NCI-H1694 treated with DMSO at 0.1 percent for 48 hours (cell line): ENCODE measurements at regions not wholly inside any gene's neighbourhood (a gene's known extent, or its start where the extent isn't known, plus 50 kb on each side); places are given as distances from the start of the nearest gene placed in this dataset.
"Not testable (repeated sequence)": the region's sequence is repeated elsewhere in the genome, so short reads cannot be mapped to it uniquely, and the experiment has no call there.

Experiments used
- DNase-seq: peaks from one replicate; lab custom pipeline; 2025; lab: John Stamatoyannopoulos, UW

- no peak for DNase-seq
These were observed 90.7 kb downstream of the GADD45G start for GRCh38 chr9:89695441-89695891.

GRCh38 chr9:89695979-89696378, 91.2 kb downstream of the GADD45G start:
- not testable (repeated sequence) for DNase-seq

DNA sequence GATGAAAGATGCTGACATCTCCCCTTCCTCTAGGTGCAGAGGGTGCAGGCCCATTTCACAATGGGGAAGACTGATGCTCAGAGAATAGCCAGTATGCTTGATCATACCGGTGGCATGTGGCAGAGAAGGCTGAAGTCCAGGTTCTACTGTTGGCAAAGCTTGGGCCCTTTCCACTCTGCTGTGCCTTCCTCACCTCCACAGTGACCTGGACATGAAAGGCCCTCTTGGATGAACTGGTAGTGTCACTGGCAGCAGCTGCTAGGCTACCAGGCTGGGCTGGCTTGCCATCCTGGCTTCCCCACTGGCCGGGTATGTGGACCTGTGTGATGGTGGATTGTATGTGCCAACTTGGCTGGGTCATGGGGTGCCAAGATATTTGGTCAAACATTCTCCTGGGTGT, 92.0 kb downstream of the GADD45G start:
- no peak for DNase-seq

DNA sequence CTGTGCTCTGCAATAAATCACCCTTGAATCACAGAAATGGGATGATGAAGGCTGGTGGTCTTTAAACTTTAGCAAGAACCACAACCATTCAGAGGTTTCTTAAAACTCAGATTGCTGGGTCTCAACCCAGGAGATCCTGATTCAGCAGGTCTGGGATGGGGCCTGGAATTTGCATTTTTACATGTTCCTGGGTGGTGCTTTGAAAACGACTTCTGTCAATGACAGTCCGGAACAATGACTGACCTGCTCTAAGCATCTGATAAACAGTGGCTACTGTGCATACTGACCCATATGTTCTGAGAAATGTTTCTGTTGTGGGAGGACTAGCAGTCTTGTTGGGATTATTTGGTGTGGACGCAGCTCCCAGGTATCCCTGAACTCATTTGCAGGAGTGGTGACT, 92.7 kb downstream of the GADD45G start:
- DNase-seq: no peak

- no peak for DNase-seq
These were observed 93.7 kb downstream of the GADD45G start for GRCh38 chr9:89698411-89699005.

DNA sequence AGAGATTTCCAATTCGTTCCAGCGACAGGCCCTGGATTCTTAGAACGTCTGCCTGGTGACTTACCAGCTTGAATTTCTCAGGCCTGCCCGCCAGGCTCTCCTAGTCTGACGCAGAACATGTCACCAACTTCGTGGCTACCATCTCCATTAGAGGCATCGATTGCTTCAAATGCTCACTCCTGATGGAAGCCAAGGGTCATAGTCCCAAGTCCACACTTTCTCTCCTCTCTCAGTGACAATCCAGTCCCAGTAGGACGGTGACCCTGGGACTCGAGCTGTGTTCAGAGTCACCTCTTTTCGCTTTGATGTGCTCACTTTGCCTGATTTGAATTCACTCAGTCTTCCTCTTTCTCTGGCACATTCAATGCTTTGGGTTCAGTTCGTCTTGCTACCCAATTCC, 94.8 kb downstream of the GADD45G start:
- DNase-seq: no peak

GRCh38 chr9:89701221-89701798, 96.5 kb downstream of the GADD45G start:
- DNase-seq: no peak

- DNase-seq: no peak
These were observed 97.6 kb downstream of the GADD45G start for GRCh38 chr9:89702401-89702800.

GRCh38 chr9:89705651-89706050, 100.8 kb downstream of the GADD45G start:
- no peak for DNase-seq

DNA sequence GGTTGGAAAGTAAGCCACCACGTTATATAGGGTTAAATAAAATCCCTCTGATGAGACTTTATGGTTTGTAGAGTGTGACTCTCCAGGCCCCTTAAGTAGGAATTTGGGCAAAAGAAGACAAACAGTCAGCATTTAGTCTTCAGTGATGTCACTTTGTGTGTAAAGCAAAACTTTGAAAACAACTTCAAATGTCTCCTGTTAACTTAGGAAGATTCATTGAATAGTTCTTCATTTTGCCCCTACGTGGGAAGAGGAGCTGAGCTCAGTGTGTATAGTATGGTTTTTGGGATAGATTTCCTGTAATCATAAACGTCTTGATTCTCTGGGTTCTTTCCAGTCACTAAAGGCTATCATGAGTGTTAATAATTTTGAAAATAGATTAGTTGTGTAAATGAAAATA, 101.3 kb downstream of the GADD45G start:
- no peak for DNase-seq

DNA sequence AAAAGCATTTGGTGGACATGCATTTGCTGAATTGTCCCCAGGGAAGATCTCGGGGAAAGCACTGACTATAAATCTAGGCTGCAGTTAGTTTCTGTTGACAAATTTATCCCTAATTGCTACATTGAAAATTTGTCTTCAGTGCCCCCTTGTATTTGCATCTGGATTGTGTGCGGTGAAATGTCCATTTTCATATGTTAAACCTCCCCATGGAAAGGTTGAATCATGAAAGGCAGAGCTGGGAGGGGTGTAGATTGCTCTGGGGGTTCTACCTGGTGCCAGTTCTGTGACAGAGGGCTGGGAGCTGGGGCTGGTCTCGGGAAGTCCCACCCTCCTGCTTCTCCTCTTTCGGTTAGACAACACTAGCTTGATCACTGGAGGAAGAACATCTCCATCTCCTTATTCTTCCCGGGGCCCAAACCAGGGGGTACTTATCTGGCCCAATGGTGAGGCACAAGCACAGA, 101.9 kb downstream of the GADD45G start:
- DNase-seq: no peak

- no peak for DNase-seq
These were observed 105.9 kb downstream of the GADD45G start for GRCh38 chr9:89710697-89711096.

GRCh38 chr9:89711866-89712265, 107.1 kb downstream of the GADD45G start:
- DNase-seq: no peak

DNA sequence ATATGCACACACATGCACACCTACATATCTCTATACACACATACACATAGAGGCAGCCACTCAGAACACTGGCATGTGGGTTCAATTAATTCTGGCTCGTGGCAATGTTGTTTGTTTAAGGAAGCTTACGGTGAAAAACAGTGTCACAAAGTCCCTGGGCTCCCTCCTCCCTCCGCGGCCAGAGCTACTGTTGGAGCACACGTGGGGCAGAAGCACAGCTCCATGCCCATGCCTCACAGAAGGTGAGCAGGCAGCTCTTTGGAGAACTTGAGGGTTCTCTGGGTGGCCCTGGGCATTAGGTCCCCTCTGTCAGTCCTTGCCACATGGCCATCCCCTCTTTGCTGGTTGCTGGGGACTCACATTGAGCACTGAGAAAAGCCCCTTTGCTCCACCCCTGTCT, 107.5 kb downstream of the GADD45G start:
- DNase-seq: no peak

- DNase-seq: no peak
These were observed 109.5 kb downstream of the GADD45G start for GRCh38 chr9:89714321-89714720.

DNA sequence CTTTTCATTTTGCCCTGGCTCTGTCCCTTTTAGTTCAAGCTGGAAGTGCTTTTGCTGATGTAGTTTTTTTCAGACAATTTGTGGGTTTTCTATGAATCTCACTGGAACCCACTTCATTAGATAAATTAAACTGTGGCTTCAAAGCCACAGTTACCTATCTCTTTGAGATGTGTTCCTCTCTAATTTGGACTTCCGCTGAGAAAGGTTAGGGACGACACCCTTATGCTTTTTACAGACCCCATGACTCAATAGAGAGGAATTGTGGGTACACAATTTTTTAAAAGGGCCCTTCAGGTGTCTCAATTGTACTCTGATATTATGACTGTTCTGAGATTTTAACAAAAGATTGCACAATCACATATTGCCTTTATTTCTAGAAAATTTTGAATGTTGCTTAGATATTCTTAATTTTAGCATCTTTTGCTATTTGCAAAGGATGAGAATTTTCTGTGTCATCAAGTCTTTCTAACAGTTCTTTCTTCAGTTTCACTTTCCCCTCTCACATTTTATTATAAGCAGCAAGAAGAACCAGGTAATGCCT, 110.6 kb downstream of the GADD45G start:
- DNase-seq: no peak

DNA sequence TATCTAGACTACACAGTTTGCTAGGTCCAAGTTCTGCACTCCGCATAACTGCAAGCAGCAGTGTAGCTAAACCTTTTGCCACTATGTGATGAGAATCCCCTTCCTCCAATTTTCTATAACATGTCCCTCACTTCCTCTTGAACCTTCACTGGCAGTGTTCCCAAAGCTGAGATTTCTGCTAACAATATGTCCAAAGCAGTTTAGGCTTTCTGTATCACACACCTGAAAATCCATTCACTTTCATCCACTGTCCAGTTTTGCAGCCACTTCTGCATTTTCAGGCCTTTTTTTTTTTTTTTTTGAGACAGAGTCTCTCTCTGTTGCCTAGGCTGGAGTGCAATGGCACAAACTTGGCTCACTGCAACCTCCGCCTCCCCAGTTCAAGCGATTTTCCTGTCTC, 111.1 kb downstream of the GADD45G start:
- no peak for DNase-seq

DNA sequence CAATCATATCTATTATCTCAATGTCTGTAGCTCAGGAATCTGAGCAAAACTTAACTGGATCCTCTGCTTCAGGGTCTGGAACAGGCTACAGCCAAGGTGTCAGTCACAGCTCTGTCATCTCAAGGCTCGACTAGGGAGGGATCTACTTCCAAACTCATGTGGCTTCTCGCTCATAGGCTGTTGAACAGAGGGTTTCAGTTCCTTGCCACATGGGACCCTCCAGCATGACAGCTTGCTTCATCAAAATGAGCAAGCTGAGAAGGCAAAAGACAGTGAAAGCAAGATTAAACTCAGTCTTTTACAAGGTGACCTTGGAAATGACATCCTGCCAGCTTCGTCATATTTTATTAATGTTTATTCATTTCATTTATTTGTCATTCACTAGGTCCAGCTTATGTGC, 111.7 kb downstream of the GADD45G start:
- no peak for DNase-seq

DNA sequence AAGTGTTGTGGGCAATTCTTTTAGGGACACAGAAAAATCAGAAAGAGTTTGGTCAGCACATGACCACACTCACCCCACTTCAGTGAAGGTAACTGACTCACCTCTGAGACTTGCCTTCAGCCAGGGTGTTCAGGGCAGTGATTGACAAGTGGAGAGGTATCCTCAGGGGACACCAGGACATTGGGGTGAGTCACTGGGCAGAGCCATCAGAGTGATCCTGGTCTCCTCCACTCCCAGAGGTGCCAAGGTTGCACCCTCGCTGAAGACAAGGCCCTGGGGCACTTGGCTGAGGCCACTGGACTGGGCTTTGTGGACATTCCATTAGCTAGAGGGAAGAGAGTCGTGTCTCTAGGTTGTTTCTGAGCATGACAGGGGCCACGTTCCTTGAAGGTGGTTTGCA, 113.4 kb downstream of the GADD45G start:
- DNase-seq: no peak

DNA sequence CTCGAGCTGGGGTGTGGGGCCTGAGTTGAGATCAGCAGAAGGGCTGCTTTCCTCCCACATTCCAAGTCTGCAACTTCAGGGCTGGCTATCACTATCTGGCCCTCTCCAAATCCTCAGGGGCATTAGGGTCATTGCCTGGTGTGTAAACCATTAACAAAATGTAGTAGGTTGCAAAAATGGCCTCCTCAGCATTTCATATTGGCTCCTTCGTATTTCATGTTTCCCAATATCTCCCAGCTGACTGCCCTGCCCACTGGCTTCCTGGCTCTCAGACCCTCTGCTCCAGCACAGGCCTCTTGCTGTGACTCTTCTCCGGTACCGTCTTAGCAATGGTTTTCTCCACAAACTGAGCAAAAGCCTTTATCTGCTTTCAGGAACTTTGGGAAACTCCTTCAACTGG, 113.8 kb downstream of the GADD45G start:
- no peak for DNase-seq

- DNase-seq: no peak
These were observed 114.4 kb downstream of the GADD45G start for GRCh38 chr9:89719202-89719601.

- DNase-seq: no peak
These were observed 115.9 kb downstream of the GADD45G start for GRCh38 chr9:89720696-89721175.

- DNase-seq: no peak
These were observed 116.4 kb downstream of the GADD45G start for GRCh38 chr9:89721176-89721700.
